DMS 273 (cell line): ENCODE measurements at regions not wholly inside any gene's neighbourhood (a gene's known extent, or its start where the extent isn't known, plus 50 kb on each side); places are given as distances from the start of the nearest gene placed in this dataset.
"Not testable (repeated sequence)": the region's sequence is repeated elsewhere in the genome, so short reads cannot be mapped to it uniquely, and the experiment has no call there.

Experiments used
- DNase-seq: peaks from one replicate; lab custom pipeline; 2025; ENCODE audit not compliant: unreplicated experiment; lab: John Stamatoyannopoulos, UW

- not testable (repeated sequence) for DNase-seq
These were observed 62.7 kb upstream of the SOX11 start for GRCh38 chr2:5629510-5629909.

GRCh38 chr2:5637051-5637450 is 55.1 kb upstream of the SOX11 start:
- DNase-seq: not testable (repeated sequence)
